HCT116 (cell line): ENCODE measurements at regions not wholly inside any gene's neighbourhood (a gene's known extent, or its start where the extent isn't known, plus 50 kb on each side); places are given as distances from the start of the nearest gene placed in this dataset.

Experiments
- ATAC-seq: fragments of 200-7000 bp; cut with Tn5 transposase; 2 replicates; pipeline ENCODE4 v1.9.1; 2020; ENCODE audit warnings: mild to moderate bottlenecking, moderate library complexity
- BruUV-seq: library from RNA; stranded (reverse); fragments of 400-500 nt; replicated peaks from 2 replicates; lab custom pipeline; 2021; lab: Mats Ljungman, UMichigan
- CTCF ChIA-PET: fragments of 300-600 bp; sonication (Branson Sonifier 250); formaldehyde crosslinking; loops from one replicate; lab custom pipeline; 2021; ENCODE audit warnings: antibody characterized with exemption; lab: Charles Lee
- POLR2A ChIA-PET: fragments of 300-600, 350-600 bp; sonication (Branson Sonifier 250); formaldehyde crosslinking; loops from one replicate; lab custom pipeline; 2021; ENCODE audit warnings: antibody characterized with exemption; lab: Charles Lee
- RAD21 ChIA-PET, 2 experiments: fragments of 300-600 bp; sonication (Branson Sonifier 250); formaldehyde crosslinking; loops; one replicate each; lab custom pipeline; 2023; ENCODE audit warnings: low total read pairs in 2 of 2; ENCODE audit not compliant: uncharacterized antibody in 2 of 2, unreplicated experiment in 2 of 2, low non-redundant PET in 1 of 2; lab: Charles Lee
- DNase-seq: peaks from one replicate; pipeline ENCODE4 v3.0.0-alpha.2; 2010; ENCODE audit warnings: low read depth, low spot score
- H2AFZ ChIP-seq: fragments of 200-600 bp; shearing (Covaris generic), sonication (generic); 2 replicates; pipeline ENCODE4 v1.6.1; 2017; ENCODE audit warnings: low read depth, mixed run types, mixed read lengths, antibody characterized with exemption, low read length; ENCODE audit not compliant: poor library complexity, severe bottlenecking
- H3K27ac ChIP-seq: 2 replicates; pipeline ENCODE4 v1.5.1; 2012; ENCODE audit warnings: low read depth, low read length
- H3K27me3 ChIP-seq: fragments of 200-600 bp; sonication (generic); 2 replicates; pipeline ENCODE4 v1.6.1; 2016; ENCODE audit warnings: mixed run types, low read length, mixed read lengths; ENCODE audit not compliant: insufficient read depth
- H3K36me3 ChIP-seq, 2 experiments: fragments of 200-500 bp in 1 of 2; fragments of 200-600 bp in 1 of 2; sonication (Bioruptor generic) in 1 of 2; sonication (generic) in 1 of 2; 2 replicates each; pipeline versions ENCODE4 v1.5.1 to v1.6.1; 2014 to 2016; ENCODE audit warnings: low read length in 2 of 2, inconsistent platforms in 1 of 2, mixed read lengths in 1 of 2, mixed run types in 1 of 2; ENCODE audit not compliant: insufficient read depth in 2 of 2, control insufficient read depth in 1 of 2
- H3K4me1 ChIP-seq, 2 experiments: fragments of 200-600 bp in 1 of 2; sonication (generic) in 1 of 2; 2 replicates each; pipeline versions ENCODE4 v1.5.1 to v1.6.1; 2012 to 2017; ENCODE audit warnings: low read length in 2 of 2, inconsistent platforms in 1 of 2, mild to moderate bottlenecking in 1 of 2, mixed read lengths in 1 of 2, mixed run types in 1 of 2, moderate library complexity in 1 of 2; ENCODE audit not compliant: insufficient read depth in 2 of 2, control insufficient read depth in 1 of 2
- H3K4me2 ChIP-seq: fragments of 200-600 bp; sonication (generic); 2 replicates; pipeline ENCODE4 v1.6.1; 2017; ENCODE audit warnings: mixed run types, low read length, mixed read lengths
- H3K4me3 ChIP-seq, 2 experiments: fragments of 200-600 bp in 1 of 2; sonication (generic) in 1 of 2; replicated peaks in 1 of 2; 2 replicates each; pipeline ENCODE4 v1.5.1; 2011 to 2016; ENCODE audit warnings: low read length in 2 of 2, control low read depth in 1 of 2, low read depth in 1 of 2, mild to moderate bottlenecking in 1 of 2, mixed read lengths in 1 of 2, mixed run types in 1 of 2
- H3K79me2 ChIP-seq: fragments of 200-600 bp; sonication (generic); 2 replicates; pipeline ENCODE4 v1.6.1; 2017; ENCODE audit warnings: mild to moderate bottlenecking, mixed run types, low read length, moderate library complexity, mixed read lengths; ENCODE audit not compliant: insufficient read depth
- H3K9ac ChIP-seq: fragments of 200-600 bp; sonication (generic); 2 replicates; pipeline ENCODE4 v1.6.1; 2016; ENCODE audit warnings: low read length, mixed read lengths
- H3K9me2 ChIP-seq: fragments of 200-600 bp; sonication (generic), shearing (Covaris generic); 2 replicates; pipeline ENCODE4 v1.6.1; 2017; ENCODE audit warnings: mixed run types, mild to moderate bottlenecking, moderate library complexity; ENCODE audit not compliant: insufficient read depth
- H3K9me3 ChIP-seq, 2 experiments: fragments of 200-500 bp in 1 of 2; fragments of 200-600 bp in 1 of 2; sonication (Bioruptor generic) in 1 of 2; sonication (generic) in 1 of 2; 2 replicates each; pipeline ENCODE4 v1.6.1; 2014 to 2017; ENCODE audit warnings: low read length in 2 of 2, mixed read lengths in 2 of 2, inconsistent platforms in 1 of 2, low read depth in 1 of 2, mild to moderate bottlenecking in 1 of 2, mixed run types in 1 of 2, moderate library complexity in 1 of 2; ENCODE audit not compliant: control insufficient read depth in 1 of 2, insufficient read depth in 1 of 2
- H4K20me1 ChIP-seq: fragments of 200-600 bp; sonication (generic), shearing (Covaris generic); 2 replicates; pipeline ENCODE4 v1.6.1; 2017; ENCODE audit warnings: mixed run types, mild to moderate bottlenecking, moderate library complexity; ENCODE audit not compliant: insufficient read depth
- ATF3 ChIP-seq: IDR thresholded peaks from 2 replicates; pipeline ENCODE4 v1.6.1; 2012
- EGR1 ChIP-seq: IDR thresholded peaks from 2 replicates; pipeline ENCODE4 v1.6.1; 2012; ENCODE audit warnings: low read depth
- EZH2 ChIP-seq: fragments of 200-600 bp; sonication (generic); IDR thresholded peaks from 2 replicates; pipeline ENCODE4 v1.6.1; 2017; ENCODE audit warnings: antibody characterized with exemption, mixed run types
- REST ChIP-seq: IDR thresholded peaks from 2 replicates; pipeline ENCODE4 v1.6.1; 2012; ENCODE audit warnings: low read depth
- intact Hi-C: fragments of 100-400 bp; cut with micrococcal nuclease; formaldehyde crosslinking; loops from 2 replicates; pipeline ENCODE4 v1.10.0; 2022

- Histone ChIP-seq H3K36me3 (no peaks in the 10 kb centered on the region), H4K20me1 (no peaks in the 10 kb centered on the region), H3K4me1 (peaks cover 0 to 14% of the 10 kb centered on the region in 2 experiments; a peak in 2 of 4 replicates), H3K27ac (no peak overlapping the region), H3K9ac (no peak overlapping the region), H2AFZ (no peak overlapping the region), H3K9me3 (no peaks in the 10 kb centered on the region), H3K4me3 (no peak overlapping the region), H3K79me2 (no peaks in the 10 kb centered on the region), H3K27me3 (no peaks in the 10 kb centered on the region), H3K9me2 (no peaks in the 10 kb centered on the region)
- no peak for DNase-seq
- ChIA-PET RAD21 (no interaction called here), POLR2A (no interaction called here)
- BruUV-seq = no TSS peak
- no peak for ATAC-seq
- intact Hi-C loops = no loop called here
- TF ChIP-seq EZH2 = no peak
- no peak for TF ChIP-seq ATF3
- TF ChIP-seq REST = no peak
- no peak for TF ChIP-seq EGR1
- TF ChIP-seq, all 23 proteins: peak for 0
- CTCF ChIA-PET = no interaction called here
- peak overlapping the region; percentile 13; the same call in 1 of the 2 replicates for H3K4me2 ChIP-seq
Measured at GRCh38 chr10:3987143-3987974, 202.3 kb upstream of the KLF6 start.
